Heart left ventricle (tissue), 13 donors: ENCODE measurements at regions not wholly inside any gene's neighbourhood (a gene's known extent, or its start where the extent isn't known, plus 50 kb on each side); places are given as distances from the start of the nearest gene placed in this dataset.

Experiments used
- POLR2A ChIP-seq, 2 donors: fragments of 450-650 bp; IDR thresholded peaks; one replicate each; pipeline ENCODE4 v1.6.1; 2017; ENCODE audit warnings: antibody characterized with exemption in 2 of 2, mild to moderate bottlenecking in 2 of 2, moderate library complexity in 2 of 2
- TF ChIP-seq, protein P1 (sequence below), 12 donors: fragments of 200-600 bp; sonication (generic) in 4 of 12; IDR thresholded peaks; one replicate each; pipeline versions ENCODE4 v1.5.0 to v1.8.0; 2018 to 2022; ENCODE audit warnings: antibody characterized with exemption in 12 of 12, mild to moderate bottlenecking in 5 of 12
- donor health status: ischemic (EF 13 %, LVEDD 7.1; RV severe dilation, severe dysfunction).
- donor health status: DM: no; HTN: yes; CAD: no.
- donor health status: DM: no; HTN: no; CAD: no.
- donor health status: ischemic (EF 25% LVEDD 6.9; RV normal size, moderate dysfunction).
- donor health status: ischemic (EF 25% LVEDD 5.7; RV mildly dilated, moderate dysfunction).
- donor health status: ischemic (EF 35%, LVEDD 5.7; RV mildly dilated, moderate dysfunction).
- donor health status: nonischemic (EF 11% LVEDD 7.7; RV severe dilation, severe dysfunction).
- donor health status: DM: yes; HTN: yes; CAD: no.
- donor health status: PGD.
- donor health status: ischemic (EF 29% LVEDD 5.4; RV normal size, mild dysfunction).
- donor health status: nonischemic (EF 23%, LVEDD 6.1; RV moderate dilation, normal function).

DNA sequence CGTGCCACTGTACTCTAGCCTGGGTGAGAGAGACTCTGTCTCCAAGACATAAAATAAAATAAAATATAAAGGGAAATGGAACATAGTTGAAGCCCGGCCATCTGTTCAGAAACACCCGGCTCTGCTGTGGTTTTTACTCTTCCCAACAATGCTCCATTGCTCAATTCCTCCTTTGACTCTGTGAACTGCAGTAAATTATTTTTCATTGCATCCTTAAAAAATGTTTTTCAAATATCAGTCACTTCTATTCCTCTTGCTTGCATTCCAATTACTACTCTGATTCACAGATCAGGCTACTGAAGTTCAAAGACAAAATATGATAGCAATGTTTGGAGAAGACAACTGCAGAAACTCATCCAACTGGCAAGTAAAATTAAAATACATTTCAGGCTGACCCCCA, 983.0 kb downstream of the SORCS1 start:
- TF ChIP-seq, protein P1, sequence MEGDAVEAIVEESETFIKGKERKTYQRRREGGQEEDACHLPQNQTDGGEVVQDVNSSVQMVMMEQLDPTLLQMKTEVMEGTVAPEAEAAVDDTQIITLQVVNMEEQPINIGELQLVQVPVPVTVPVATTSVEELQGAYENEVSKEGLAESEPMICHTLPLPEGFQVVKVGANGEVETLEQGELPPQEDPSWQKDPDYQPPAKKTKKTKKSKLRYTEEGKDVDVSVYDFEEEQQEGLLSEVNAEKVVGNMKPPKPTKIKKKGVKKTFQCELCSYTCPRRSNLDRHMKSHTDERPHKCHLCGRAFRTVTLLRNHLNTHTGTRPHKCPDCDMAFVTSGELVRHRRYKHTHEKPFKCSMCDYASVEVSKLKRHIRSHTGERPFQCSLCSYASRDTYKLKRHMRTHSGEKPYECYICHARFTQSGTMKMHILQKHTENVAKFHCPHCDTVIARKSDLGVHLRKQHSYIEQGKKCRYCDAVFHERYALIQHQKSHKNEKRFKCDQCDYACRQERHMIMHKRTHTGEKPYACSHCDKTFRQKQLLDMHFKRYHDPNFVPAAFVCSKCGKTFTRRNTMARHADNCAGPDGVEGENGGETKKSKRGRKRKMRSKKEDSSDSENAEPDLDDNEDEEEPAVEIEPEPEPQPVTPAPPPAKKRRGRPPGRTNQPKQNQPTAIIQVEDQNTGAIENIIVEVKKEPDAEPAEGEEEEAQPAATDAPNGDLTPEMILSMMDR (IDR thresholded peaks at IDR 0.05): no peak
- TF ChIP-seq POLR2A (IDR thresholded peaks at IDR 0.05): no peak
